GM12878 (cell line): ENCODE measurements at regions not wholly inside any gene's neighbourhood (a gene's known extent, or its start where the extent isn't known, plus 50 kb on each side); places are given as distances from the start of the nearest gene placed in this dataset.

Source experiments
- ATAC-seq: fragments of 200-7000 bp; cut with Tn5 transposase; 3 replicates; pipeline ENCODE4 v1.9.1; 2020; ENCODE audit warnings: mild to moderate bottlenecking, moderate library complexity
- BruUV-seq: library from RNA; stranded (reverse); fragments of 400-500 nt; replicated peaks from 2 replicates; lab custom pipeline; 2021; lab: Mats Ljungman, UMichigan
- CTCF ChIA-PET: fragments of 300-600 bp; sonication (Branson Sonifier 250); formaldehyde crosslinking; extraction: SDS; loops from one replicate; lab custom pipeline; 2021; ENCODE audit warnings: inconsistent platforms; lab: Yijun Ruan, JAX
- POLR2A ChIA-PET: fragments of 350-600 bp; formaldehyde crosslinking; extraction: SDS; loops from one replicate; lab custom pipeline; 2021; ENCODE audit warnings: inconsistent platforms; lab: Charles Lee
- RAD21 ChIA-PET: fragments of 300-600 bp; sonication (Branson Sonifier 250); formaldehyde crosslinking; loops from one replicate; lab custom pipeline; 2023; ENCODE audit warnings: antibody characterized with exemption; ENCODE audit not compliant: unreplicated experiment; lab: Charles Lee
- SMC1A ChIA-PET: fragments of 300-600 bp; sonication (Branson Sonifier 250); formaldehyde crosslinking; loops from one replicate; lab custom pipeline; 2023; ENCODE audit not compliant: unreplicated experiment, uncharacterized antibody; lab: Charles Lee
- DNase-seq: peaks from one replicate; pipeline ENCODE4 v3.0.0-alpha.2; 2011; ENCODE audit warnings: low read depth, low spot score
- FAIRE-seq: peaks from 3 replicates; lab custom pipeline; 2011; peaks lifted over from hg19 to GRCh38; lab: Jason Lieb, UNC
- H2AFZ ChIP-seq: 2 replicates; pipeline ENCODE4 v1.6.0; 2011; ENCODE audit warnings: low read depth, low read length, control low read depth; ENCODE audit not compliant: control insufficient read depth
- H3K27ac ChIP-seq: 2 replicates; pipeline ENCODE4 v1.5.1; 2011; ENCODE audit warnings: control low read depth; ENCODE audit not compliant: control insufficient read depth, insufficient read depth
- H3K27me3 ChIP-seq, 2 experiments: replicated peaks in 1 of 2; 2 replicates each; pipeline versions ENCODE4 v1.6.0 to v1.6.1; 2011; ENCODE audit warnings: low read length in 1 of 2; ENCODE audit not compliant: control insufficient read depth in 2 of 2, insufficient read depth in 2 of 2
- H3K36me3 ChIP-seq, 2 experiments: 2 replicates each; pipeline ENCODE4 v1.5.1; 2011; ENCODE audit warnings: low read length in 1 of 2; ENCODE audit not compliant: control insufficient read depth in 2 of 2, insufficient read depth in 2 of 2
- H3K4me1 ChIP-seq: 2 replicates; pipeline ENCODE4 v1.6.1; 2011; ENCODE audit warnings: mild to moderate bottlenecking, low read length, moderate library complexity, mixed read lengths; ENCODE audit not compliant: control insufficient read depth, insufficient read depth
- H3K4me2 ChIP-seq: 2 replicates; pipeline ENCODE4 v1.6.0; 2011; ENCODE audit warnings: control low read depth; ENCODE audit not compliant: control insufficient read depth, insufficient read depth
- H3K4me3 ChIP-seq: fragments of 200-600 bp; sonication (generic); 2 replicates; pipeline ENCODE4 v1.5.1; 2016
- H3K79me2 ChIP-seq: 2 replicates; pipeline ENCODE4 v1.6.0; 2011; ENCODE audit warnings: low read length; ENCODE audit not compliant: control insufficient read depth, insufficient read depth
- H3K9ac ChIP-seq: 2 replicates; pipeline ENCODE4 v1.8.0; 2011; ENCODE audit warnings: low read length, control low read depth, mixed read lengths; ENCODE audit not compliant: control insufficient read depth, insufficient read depth
- H3K9me3 ChIP-seq: replicated peaks from 3 replicates; pipeline ENCODE4 v1.5.1; 2011; ENCODE audit warnings: mild to moderate bottlenecking, low read length; ENCODE audit not compliant: control insufficient read depth, insufficient read depth
- H4K20me1 ChIP-seq: 2 replicates; pipeline ENCODE4 v1.6.0; 2011; ENCODE audit not compliant: control insufficient read depth, insufficient read depth
- BHLHE40 ChIP-seq, 2 experiments: fragments of 450-650 bp in 1 of 2; IDR thresholded peaks; 2 replicates each; pipeline ENCODE4 v1.6.1; 2011 to 2017; ENCODE audit warnings: low read depth in 2 of 2, borderline replicate concordance in 1 of 2, improper control_type of control experiment in 1 of 2, low read length in 1 of 2, mild to moderate bottlenecking in 1 of 2
- CBFB ChIP-seq: IDR thresholded peaks from 2 replicates; pipeline ENCODE4 v1.6.1; 2016; ENCODE audit warnings: antibody characterized with exemption, low read depth
- CEBPB ChIP-seq, 2 experiments: fragments of 150-350 bp in 1 of 2; IDR thresholded peaks; 2 replicates each; pipeline ENCODE4 v1.6.1; 2012 to 2014; ENCODE audit warnings: low read depth in 2 of 2, low read length in 2 of 2, borderline replicate concordance in 1 of 2, inconsistent platforms in 1 of 2
- CTCF ChIP-seq, 3 experiments: IDR thresholded peaks in 2 of 3; conservative IDR thresholded peaks in 1 of 3; 2 replicates each; pipeline ENCODE4 v1.5.1; 2011; ENCODE audit warnings: low read depth in 3 of 3, low read length in 3 of 3, mild to moderate bottlenecking in 3 of 3, control low read depth in 2 of 3, moderate library complexity in 2 of 3, inconsistent platforms in 1 of 3, mixed read lengths in 1 of 3; ENCODE audit not compliant: control insufficient read depth in 2 of 3, insufficient read depth in 1 of 3; ENCODE audit errors: extremely low read depth in 1 of 3
- CUX1 ChIP-seq: IDR thresholded peaks from 2 replicates; pipeline ENCODE4 v1.6.1; 2012; ENCODE audit warnings: improper control_type of control experiment, low read depth, low read length; ENCODE audit not compliant: insufficient replicate concordance
- MYC ChIP-seq: IDR thresholded peaks from 2 replicates; pipeline ENCODE4 v1.6.1; 2011; ENCODE audit warnings: mild to moderate bottlenecking, low read length, moderate library complexity, inconsistent platforms; ENCODE audit not compliant: insufficient read depth, insufficient replicate concordance, insufficient read length, severe bottlenecking
- PRDM15 ChIP-seq: fragments of 450-650 bp; formaldehyde crosslinking; IDR thresholded peaks from 2 replicates; pipeline ENCODE4 v1.4.0; 2020; ENCODE audit warnings: mild to moderate bottlenecking, moderate library complexity
- RELA ChIP-seq: fragments of 450-650 bp; IDR thresholded peaks from 2 replicates; pipeline ENCODE4 v1.8.0; 2014; ENCODE audit warnings: borderline replicate concordance; ENCODE audit not compliant: partially characterized antibody
- SRF ChIP-seq, 2 experiments: IDR thresholded peaks; 2 replicates each; pipeline ENCODE4 v1.6.1; 2011; ENCODE audit warnings: low read depth in 2 of 2, low read length in 2 of 2, mild to moderate bottlenecking in 1 of 2, moderate library complexity in 1 of 2
- STAT1 ChIP-seq: fragments of 450-650 bp; conservative IDR thresholded peaks from 2 replicates; pipeline ENCODE4 v1.6.1; 2014; ENCODE audit warnings: antibody characterized with exemption, mild to moderate bottlenecking
- STAT3 ChIP-seq: IDR thresholded peaks from 2 replicates; pipeline ENCODE4 v1.6.1; 2011; ENCODE audit warnings: low read depth, low read length, improper control_type of control experiment
- ZNF207 ChIP-seq: fragments of 450-650 bp; IDR thresholded peaks from 2 replicates; pipeline ENCODE4 v1.6.1; 2014; ENCODE audit warnings: antibody characterized with exemption, mild to moderate bottlenecking, borderline replicate concordance
- WGBS: methylation state at CpG from one replicate; pipeline ENCODE4 v1.1.6; 2016; ENCODE audit warnings: low lambda C conversion rate; ENCODE audit not compliant: insufficient replicate concordance, insufficient coverage; ENCODE audit errors: missing lambda C conversion rate; 5-methylcytosine and 5-hydroxymethylcytosine counted together
- in situ Hi-C: fragments of 300-500 bp; cut with MboI; formaldehyde crosslinking; loops from 9 replicates; pipeline ENCODE4 v1.14.3; 2018; ENCODE audit warnings: mixed read lengths
- intact Hi-C: fragments of 100-400 bp; cut with micrococcal nuclease; formaldehyde crosslinking; loops from one replicate; pipeline ENCODE4 v1.14.2; 2022; ENCODE audit not compliant: unreplicated experiment

GRCh38 chr7:9017286-9017685 lies 583.9 kb downstream of the NXPH1 start (continued):
- TF ChIP-seq STAT1 = no peak
- no peak for TF ChIP-seq RELA
- no peak for TF ChIP-seq STAT3
- TF ChIP-seq CEBPB (IDR thresholded peaks at IDR 0.05; ENCODE audit: borderline replicate concordance in 1 of 2, low read depth in 2 of 2, low read length in 2 of 2) = no peak

GRCh38 chr7:9022456-9022855 lies 589.0 kb downstream of the NXPH1 start:
- H3K9me3 ChIP-seq = no peaks in the 10 kb centered on the region
- no peaks in the 10 kb centered on the region for H3K79me2 ChIP-seq
- ATAC-seq (no peak), DNase-seq (no peak), FAIRE-seq (no peak)
- intact Hi-C loops (no loop called here), in situ Hi-C loops (no loop called here)
- H2AFZ ChIP-seq = no peak overlapping the region
- no TSS peak for BruUV-seq
- H3K4me2 ChIP-seq = no peak overlapping the region
- no peaks in the 10 kb centered on the region for H3K36me3 ChIP-seq
- H3K27ac ChIP-seq = no peak overlapping the region
- H3K4me1 ChIP-seq = no peaks in the 10 kb centered on the region
- SMC1A ChIA-PET = interaction anchor here (0.6 kb wide), 1 partner anchor 1844 kb away, joined by 3 read pairs; no protein-coding TSS in a partner anchor
- no peak overlapping the region for H3K4me3 ChIP-seq
- no peaks in the 10 kb centered on the region for H4K20me1 ChIP-seq
- H3K27me3 ChIP-seq = no peaks in the 10 kb centered on the region
- H3K9ac ChIP-seq = no peak overlapping the region
- RAD21 ChIA-PET = no interaction called here
- WGBS = 0% methylated on average over 1 of the region's 1 CpG
- POLR2A ChIA-PET = no interaction called here
- CTCF ChIA-PET = no interaction called here
- TF ChIP-seq ZNF207 = no peak
- no peak for TF ChIP-seq BHLHE40 (IDR thresholded peaks at IDR 0.05; ENCODE audit: borderline replicate concordance in 1 of 2, low read depth in 2 of 2, low read length in 1 of 2)
- no peak for TF ChIP-seq CTCF (IDR thresholded peaks at IDR 0.05 in 2 of 3, conservative IDR thresholded peaks at IDR 0.05 in 1 of 3; ENCODE audit: control insufficient read depth in 2 of 3, extremely low read depth in 1 of 3, insufficient read depth in 1 of 3, low read depth in 3 of 3, low read length in 3 of 3)
- no peak for TF ChIP-seq CBFB
- TF ChIP-seq PRDM15 (CRISPR knock-in tag) = no peak
- TF ChIP-seq CUX1 = no peak
- no peak for TF ChIP-seq SRF (IDR thresholded peaks at IDR 0.05; ENCODE audit: low read depth in 2 of 2, low read length in 2 of 2)
- no peak for TF ChIP-seq MYC
